ENCODE measurements at regions not wholly inside any gene's neighbourhood (a gene's known extent, or its start where the extent isn't known, plus 50 kb on each side); places are given as distances from the start of the nearest gene placed in this dataset.

DNA sequence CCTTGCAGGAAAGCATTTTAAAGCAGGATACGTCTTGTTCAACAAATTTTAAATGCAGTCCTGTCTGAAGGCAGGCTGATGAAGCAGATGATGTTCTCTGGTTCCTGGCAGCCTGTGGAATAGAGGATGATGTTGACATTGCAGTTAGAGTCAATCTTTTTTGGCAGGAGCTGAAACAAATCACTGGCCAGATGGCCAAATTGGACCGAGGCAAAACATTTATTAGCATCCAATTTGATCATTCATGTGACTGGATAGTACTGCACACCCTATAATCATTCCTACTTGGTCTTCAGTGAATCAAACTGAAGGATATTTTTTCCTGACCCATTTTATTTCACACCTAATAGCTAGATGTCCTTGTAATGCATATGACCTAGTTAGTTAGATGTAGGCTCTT is 172.2 kb upstream of the SLC10A2 start:
- H4K20me1 ChIP-seq (replicated peaks in 1 of 2; ENCODE audit: control insufficient read depth in 1 of 2, insufficient read depth in 2 of 2, low read length in 2 of 2), result no peaks in the 10 kb centered on the region
- POLR2A ChIA-PET (ENCODE audit: partially characterized antibody), result no interaction called here

More for the DNA sequence above, 172.2 kb upstream of the SLC10A2 start:
- H2AFZ ChIP-seq (ENCODE audit: low read length), result no peak overlapping the region
- no peak overlapping the region for H3K18ac ChIP-seq (ENCODE audit: extremely low read depth, low read length)
- H3K14ac ChIP-seq (ENCODE audit: insufficient read length), result no peak overlapping the region
- no peaks in the 10 kb centered on the region for H3K4me1 ChIP-seq (replicated peaks in 1 of 4; ENCODE audit: control insufficient read depth in 3 of 4, insufficient read depth in 4 of 4, low read length in 3 of 4)
- WGBS, 2 experiments (ENCODE audit: extremely low coverage in 1 of 2, insufficient coverage in 1 of 2, insufficient read length in 1 of 2, insufficient replicate concordance in 2 of 2, low coverage in 1 of 2, low lambda C conversion rate in 2 of 2, missing lambda C conversion rate in 1 of 2), result 87% methylated on average over 2 of the region's 2 CpGs; no CpG with 5 or more reads in 1 of the 2 experiments
- H4K5ac ChIP-seq (ENCODE audit: insufficient read length, low read depth, low read length), result no peak overlapping the region
- no peaks in the 10 kb centered on the region for H3K79me1 ChIP-seq (ENCODE audit: low read depth, low read length)
- FAIRE-seq (no peak), DNase-seq (ENCODE audit: low read depth in 1 of 2, low spot score in 2 of 2) (no peak)
- H4K91ac ChIP-seq (replicated peaks; ENCODE audit: insufficient read length, low read length), result no peak overlapping the region
- no peak overlapping the region for H2BK15ac ChIP-seq (ENCODE audit: low read length)
- TF ChIP-seq TCF12 (IDR thresholded peaks at IDR 0.05; ENCODE audit: low read depth, low read length), result no peak
- TF ChIP-seq BRCA1 (IDR thresholded peaks at IDR 0.05; ENCODE audit: low read depth, low read length), result no peak
- TF ChIP-seq CBX8 (IDR thresholded peaks at IDR 0.05; ENCODE audit: borderline replicate concordance, low read depth, low read length), result no peak
- TF ChIP-seq RAD21 (IDR thresholded peaks at IDR 0.05 in 1 of 2, conservative IDR thresholded peaks at IDR 0.05 in 1 of 2; ENCODE audit: low read depth in 2 of 2, low read length in 2 of 2), result no peak
- no peak for TF ChIP-seq MAFK (IDR thresholded peaks at IDR 0.05; ENCODE audit: low read depth, low read length)
- TF ChIP-seq, protein P1, sequence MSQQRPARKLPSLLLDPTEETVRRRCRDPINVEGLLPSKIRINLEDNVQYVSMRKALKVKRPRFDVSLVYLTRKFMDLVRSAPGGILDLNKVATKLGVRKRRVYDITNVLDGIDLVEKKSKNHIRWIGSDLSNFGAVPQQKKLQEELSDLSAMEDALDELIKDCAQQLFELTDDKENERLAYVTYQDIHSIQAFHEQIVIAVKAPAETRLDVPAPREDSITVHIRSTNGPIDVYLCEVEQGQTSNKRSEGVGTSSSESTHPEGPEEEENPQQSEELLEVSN (IDR thresholded peaks at IDR 0.05), result no peak
- TF ChIP-seq EP300 (IDR thresholded peaks at IDR 0.05; ENCODE audit: borderline replicate concordance in 1 of 2, low read depth in 2 of 2, low read length in 2 of 2), result no peak
- no peak for TF ChIP-seq SRF (IDR thresholded peaks at IDR 0.05; ENCODE audit: low read depth, low read length)
- TF ChIP-seq RXRA (IDR thresholded peaks at IDR 0.05; ENCODE audit: insufficient read depth, low read depth, low read length), result no peak
- TF ChIP-seq SUZ12 (IDR thresholded peaks at IDR 0.05; ENCODE audit: low read length), result no peak
- no peak overlapping the region for H3K9ac ChIP-seq (replicated peaks in 1 of 4; ENCODE audit: extremely low read depth in 1 of 4, low read depth in 3 of 4, low read length in 3 of 4)
- H3K23me2 ChIP-seq (ENCODE audit: low read depth, low read length), result no peaks in the 10 kb centered on the region
- H3K4me2 ChIP-seq (ENCODE audit: insufficient read depth in 1 of 2, low read depth in 2 of 2, low read length in 2 of 2), result no peak overlapping the region
- H3K36me3 ChIP-seq (ENCODE audit: control insufficient read depth in 2 of 4, insufficient read depth in 4 of 4, low read length in 3 of 4), result no peaks in the 10 kb centered on the region
- no peak overlapping the region for H2AK5ac ChIP-seq (ENCODE audit: low read depth, low read length)
- H3K9me3 ChIP-seq (ENCODE audit: insufficient read depth in 2 of 2, low read depth in 1 of 2, low read length in 1 of 2), result peaks cover 6% of the 10 kb centered on the region in 2 experiments; a peak in 2 of 4 replicates
- no peak overlapping the region for H2BK5ac ChIP-seq (ENCODE audit: low read depth, low read length)
- H3K4ac ChIP-seq (replicated peaks; ENCODE audit: insufficient read length, low read depth, low read length), result no peak overlapping the region
- CTCF ChIA-PET (ENCODE audit: partially characterized antibody), result interaction anchor here (1.3 kb wide), 1 partner anchor 49 kb away, joined by 3 read pairs; no protein-coding TSS in a partner anchor
- no peak overlapping the region for H3K27ac ChIP-seq (ENCODE audit: low read depth, low read length)
- no peak overlapping the region for H2BK20ac ChIP-seq (ENCODE audit: low read length)
- no peaks in the 10 kb centered on the region for H3K79me2 ChIP-seq (ENCODE audit: control insufficient read depth in 1 of 2, insufficient read depth in 2 of 2, low read length in 2 of 2)
- H3K4me3 ChIP-seq (ENCODE audit: extremely low read depth in 1 of 4, insufficient read depth in 2 of 4, low read depth in 3 of 4, low read length in 4 of 4), result no peak overlapping the region
- no peak overlapping the region for H3K56ac ChIP-seq (replicated peaks; ENCODE audit: insufficient read length, low read depth, low read length)
- no peak overlapping the region for H3K23ac ChIP-seq (ENCODE audit: insufficient read length)
- H2BK12ac ChIP-seq (ENCODE audit: low read depth, low read length), result no peak overlapping the region
- H3K27me3 ChIP-seq (replicated peaks in 1 of 4; ENCODE audit: control insufficient read depth in 3 of 4, extremely low read depth in 1 of 4, insufficient read depth in 3 of 4, low read length in 3 of 4), result peaks cover 0 to 1% (median 0%) of the 10 kb centered on the region in 4 experiments; a peak in 1 of 7 replicates
- H4K8ac ChIP-seq (ENCODE audit: extremely low read depth, insufficient read depth, low read length), result no peak overlapping the region
- H2BK120ac ChIP-seq (replicated peaks; ENCODE audit: low read depth, low read length), result no peak overlapping the region
